Neural progenitor cell (in vitro differentiated cells): ENCODE measurements at regions not wholly inside any gene's neighbourhood (a gene's known extent, or its start where the extent isn't known, plus 50 kb on each side); places are given as distances from the start of the nearest gene placed in this dataset.

Experiments used
- DNase-seq: peaks from one replicate; pipeline ENCODE4 v3.0.0-alpha.2; 2016; ENCODE audit warnings: low spot score
- H2AFZ ChIP-seq: fragments of 200-600 bp; sonication (generic); replicated peaks from 2 replicates; pipeline ENCODE4 v1.6.1; 2016; ENCODE audit warnings: antibody characterized with exemption
- H3F3A ChIP-seq: fragments of 200-600 bp; sonication (generic); 2 replicates; pipeline ENCODE4 v1.6.1; 2016; ENCODE audit warnings: antibody characterized with exemption, low read depth
- H3K27ac ChIP-seq: fragments of 200-600 bp; sonication (generic); 2 replicates; pipeline ENCODE4 v1.5.1; 2016; ENCODE audit warnings: mild to moderate bottlenecking
- H3K27me3 ChIP-seq: fragments of 200-600 bp; sonication (generic); 2 replicates; pipeline ENCODE4 v1.6.1; 2016; ENCODE audit warnings: mild to moderate bottlenecking, moderate library complexity
- H3K36me3 ChIP-seq: fragments of 200-600 bp; sonication (generic); 2 replicates; pipeline ENCODE4 v1.5.1; 2016
- H3K4me1 ChIP-seq: fragments of 200-600 bp; sonication (generic); 2 replicates; pipeline ENCODE4 v1.6.1; 2016; ENCODE audit warnings: mixed run types
- H3K4me2 ChIP-seq: fragments of 200-600 bp; sonication (generic); 2 replicates; pipeline ENCODE4 v1.6.1; 2016
- H3K4me3 ChIP-seq: fragments of 200-600 bp; sonication (generic); 2 replicates; pipeline ENCODE4 v1.5.1; 2016
- H3K79me2 ChIP-seq: fragments of 200-600 bp; sonication (generic); 2 replicates; pipeline ENCODE4 v1.6.1; 2016; ENCODE audit warnings: low read depth
- H3K9ac ChIP-seq: fragments of 200-600 bp; sonication (generic); 2 replicates; pipeline ENCODE4 v1.6.1; 2016
- H3K9me3 ChIP-seq: fragments of 200-600 bp; sonication (generic); 2 replicates; pipeline ENCODE4 v1.5.1; 2016; ENCODE audit warnings: low read depth
- H4K20me1 ChIP-seq: fragments of 200-600 bp; sonication (generic); 2 replicates; pipeline ENCODE4 v1.6.1; 2016; ENCODE audit warnings: low read depth
- H3K27ac Mint-ChIP-seq: 3 replicates; pipeline ENCODE4 v1.8.0; 2021; ENCODE audit warnings: mixed read lengths
- H3K27me3 Mint-ChIP-seq: 2 replicates; pipeline ENCODE4 v1.8.0; 2022; ENCODE audit warnings: low read depth, mild to moderate bottlenecking, inconsistent platforms, moderate library complexity, mixed read lengths; ENCODE audit not compliant: insufficient read depth
- H3K36me3 Mint-ChIP-seq: 3 replicates; pipeline ENCODE4 v1.8.0; 2021; ENCODE audit warnings: mixed read lengths
- H3K4me1 Mint-ChIP-seq: 3 replicates; pipeline ENCODE4 v1.8.0; 2021; ENCODE audit warnings: mixed read lengths
- H3K4me3 Mint-ChIP-seq: 3 replicates; pipeline ENCODE4 v1.8.0; 2021; ENCODE audit warnings: mild to moderate bottlenecking, moderate library complexity, mixed read lengths
- H3K9me3 Mint-ChIP-seq: 3 replicates; pipeline ENCODE4 v1.8.0; 2020; ENCODE audit warnings: mixed read lengths
- CTCF ChIP-seq: fragments of 200-600 bp; sonication (generic); IDR thresholded peaks from 2 replicates; pipeline ENCODE4 v1.5.1; 2017; ENCODE audit warnings: antibody characterized with exemption, mild to moderate bottlenecking
- EZH2 ChIP-seq: fragments of 200-600 bp; sonication (generic); IDR thresholded peaks from 2 replicates; pipeline ENCODE4 v1.6.1; 2017; ENCODE audit warnings: antibody characterized with exemption, mild to moderate bottlenecking, moderate library complexity
- EZH2phosphoT487 ChIP-seq: fragments of 200-600 bp; sonication (generic); IDR thresholded peaks from 2 replicates; pipeline ENCODE4 v1.6.1; 2017; ENCODE audit warnings: antibody characterized with exemption

- H3K4me3 ChIP-seq = no peak overlapping the region
- H3K4me1 ChIP-seq = peaks cover 11% of the 10 kb centered on the region
- H2AFZ ChIP-seq = no peak overlapping the region
- H3K27ac ChIP-seq = no peak overlapping the region
- no peaks in the 10 kb centered on the region for H4K20me1 ChIP-seq
- H3K36me3 ChIP-seq = no peaks in the 10 kb centered on the region
- peaks cover 3% of the 10 kb centered on the region for H3K9me3 Mint-ChIP-seq
- no peak for TF ChIP-seq EZH2
- no peak for TF ChIP-seq EZH2phosphoT487
- no peak for TF ChIP-seq CTCF
- no peak overlapping the region for H3K4me3 Mint-ChIP-seq
- H3K4me1 Mint-ChIP-seq = peaks cover 12% of the 10 kb centered on the region
- H3K36me3 Mint-ChIP-seq = no peaks in the 10 kb centered on the region
- no peak overlapping the region for H3K4me2 ChIP-seq
- no peaks in the 10 kb centered on the region for H3F3A ChIP-seq
- DNase-seq = no peak
- no peaks in the 10 kb centered on the region for H3K79me2 ChIP-seq
- no peak overlapping the region for H3K9ac ChIP-seq
- no peaks in the 10 kb centered on the region for H3K27me3 Mint-ChIP-seq
- no peak overlapping the region for H3K27ac Mint-ChIP-seq
- no peaks in the 10 kb centered on the region for H3K27me3 ChIP-seq
- H3K9me3 ChIP-seq = no peaks in the 10 kb centered on the region
Observed at GRCh38 chr14:39483682-39484081, 51.4 kb upstream of the FBXO33 start.
